Brain microvascular endothelial cell (primary cell): ENCODE measurements at regions not wholly inside any gene's neighbourhood (a gene's known extent, or its start where the extent isn't known, plus 50 kb on each side); places are given as distances from the start of the nearest gene placed in this dataset.

Source experiments
- DNase-seq: peaks from one replicate; pipeline ENCODE4 v3.0.0-alpha.2; 2020
- H3K27ac ChIP-seq: fragments of 250-450 bp; sonication (Bioruptor Pico); 2 replicates; pipeline ENCODE4 v1.5.1; 2020; ENCODE audit warnings: mild to moderate bottlenecking, moderate library complexity
- H3K27me3 ChIP-seq: fragments of 250-450 bp; sonication (Bioruptor Pico); replicated peaks from 2 replicates; pipeline ENCODE4 v1.5.1; 2020; ENCODE audit warnings: mild to moderate bottlenecking
- H3K36me3 ChIP-seq: fragments of 250-450 bp; sonication (Bioruptor Pico); replicated peaks from 2 replicates; pipeline ENCODE4 v1.5.1; 2020; ENCODE audit warnings: mild to moderate bottlenecking
- H3K4me3 ChIP-seq: 2 replicates; pipeline ENCODE4 v1.5.1; 2011; ENCODE audit warnings: low read depth, mild to moderate bottlenecking, control low read depth, low read length, moderate library complexity
- CTCF ChIP-seq: IDR thresholded peaks from 2 replicates; pipeline ENCODE4 v1.5.1; 2011; ENCODE audit warnings: low read depth, mild to moderate bottlenecking, moderate library complexity, low read length, control low read depth, inconsistent platforms; ENCODE audit errors: missing control alignments
- in situ Hi-C: cut with HindIII; loops from 2 replicates; pipeline ENCODE4 v1.10.0; 2017; ENCODE audit warnings: low sequenced_read_pairs, low pct_ligation_motif_present

- in situ Hi-C loops, result no loop called here
- no peak for TF ChIP-seq CTCF
- H3K27ac ChIP-seq, result no peak overlapping the region
- DNase-seq, result no peak
- H3K36me3 ChIP-seq, result no peaks in the 10 kb centered on the region
- no peaks in the 10 kb centered on the region for H3K27me3 ChIP-seq
- no peak overlapping the region for H3K4me3 ChIP-seq
Measured at GRCh38 chr12:115489253-115489652, 788.2 kb downstream of the MED13L start.

DNA sequence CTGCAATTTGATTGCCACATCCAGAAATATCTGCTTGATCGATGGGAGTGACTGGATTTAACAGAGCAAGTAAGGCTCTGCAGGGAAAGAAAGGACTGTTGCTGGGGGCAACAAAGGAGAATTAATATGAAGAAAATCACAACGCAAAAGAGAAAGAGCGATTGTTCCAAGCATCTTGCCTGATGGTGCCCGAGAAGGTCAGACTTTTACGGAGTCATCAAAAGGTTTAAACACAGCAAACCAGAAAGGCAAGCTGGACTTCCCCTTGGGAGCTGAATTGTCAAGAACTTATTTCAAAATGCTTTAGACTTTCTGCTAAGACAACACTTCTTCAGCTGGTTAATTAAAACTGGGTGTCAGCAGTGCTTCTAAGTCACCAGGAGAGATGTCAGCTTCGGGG lies 791.5 kb downstream of the MED13L start:
- no peak for TF ChIP-seq CTCF
- no peak for DNase-seq
- no peak overlapping the region for H3K27ac ChIP-seq
- H3K36me3 ChIP-seq, result no peaks in the 10 kb centered on the region
- H3K27me3 ChIP-seq, result no peaks in the 10 kb centered on the region
- H3K4me3 ChIP-seq, result no peak overlapping the region
- in situ Hi-C loops, result no loop called here

DNA sequence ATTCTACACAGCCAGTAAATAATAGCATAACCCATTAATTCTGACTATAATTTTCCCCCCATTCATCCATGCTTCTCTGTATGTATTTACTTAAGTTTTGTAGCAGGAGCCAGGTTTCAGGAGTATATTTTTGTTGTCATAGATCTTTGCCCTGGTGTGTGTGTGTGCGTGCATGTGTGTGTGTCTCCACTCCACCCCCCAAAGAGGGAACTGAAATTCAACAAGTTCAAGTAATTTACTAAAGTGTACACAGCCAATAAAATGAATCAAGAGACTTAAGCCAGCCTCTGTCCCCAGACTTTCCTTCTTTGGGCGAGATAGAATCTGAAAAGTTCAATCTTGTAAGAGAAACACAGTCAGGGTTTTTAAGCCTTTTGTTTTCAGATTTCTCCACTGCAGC lies 792.0 kb downstream of the MED13L start:
- Histone ChIP-seq H3K27ac (no peak overlapping the region), H3K4me3 (no peak overlapping the region), H3K27me3 (no peaks in the 10 kb centered on the region), H3K36me3 (no peaks in the 10 kb centered on the region)
- TF ChIP-seq CTCF, result no peak
- in situ Hi-C loops, result no loop called here
- no peak for DNase-seq

GRCh38 chr12:115482943-115483342 lies 794.5 kb downstream of the MED13L start:
- H3K27me3 ChIP-seq, result no peaks in the 10 kb centered on the region
- no peaks in the 10 kb centered on the region for H3K36me3 ChIP-seq
- DNase-seq, result no peak
- no peak overlapping the region for H3K4me3 ChIP-seq
- in situ Hi-C loops, result no loop called here
- TF ChIP-seq CTCF, result no peak
- no peak overlapping the region for H3K27ac ChIP-seq

- no peaks in the 10 kb centered on the region for H3K36me3 ChIP-seq
- no peak for DNase-seq
- no peaks in the 10 kb centered on the region for H3K27me3 ChIP-seq
- no peak overlapping the region for H3K27ac ChIP-seq
- H3K4me3 ChIP-seq, result no peak overlapping the region
- TF ChIP-seq CTCF, result peak; percentile 13
- in situ Hi-C loops, result no loop called here
Measured at GRCh38 chr12:115481141-115481540, 796.4 kb downstream of the MED13L start.

- no peak for DNase-seq
- Histone ChIP-seq H3K4me3 (no peak overlapping the region), H3K27ac (no peak overlapping the region), H3K27me3 (no peaks in the 10 kb centered on the region), H3K36me3 (no peaks in the 10 kb centered on the region)
- TF ChIP-seq CTCF, result no peak
- in situ Hi-C loops, result no loop called here
Measured at GRCh38 chr12:115478505-115478904, 794.5 kb upstream of the TBX3 start.
